ENCODE measurements at regions not wholly inside any gene's neighbourhood (a gene's known extent, or its start where the extent isn't known, plus 50 kb on each side); places are given as distances from the start of the nearest gene placed in this dataset.

- TF ChIP-seq CTCF (conservative IDR thresholded peaks at IDR 0.05 in 1 of 2, IDR thresholded peaks at IDR 0.05 in 1 of 2; ENCODE audit: extremely low read depth in 1 of 2, insufficient read depth in 1 of 2, low read depth in 1 of 2, low read length in 2 of 2) (no peak), EZH2 (IDR thresholded peaks at IDR 0.05; ENCODE audit: borderline replicate concordance, low read length) (no peak)
These were observed 409.7 kb downstream of the GLUD2 start for GRCh38 chrX:121457096-121457495.

All from mammary epithelial cell (primary cell).